ENCODE measurements at regions not wholly inside any gene's neighbourhood (a gene's known extent, or its start where the extent isn't known, plus 50 kb on each side); places are given as distances from the start of the nearest gene placed in this dataset.

GRCh38 chr5:109997161-109997560 is 307.4 kb downstream of the MAN2A1 start:
- Histone ChIP-seq H3K27me3 (no peaks in the 10 kb centered on the region), H3K4me1 (replicated peaks in 1 of 2) (no peaks in the 10 kb centered on the region), H3K4me3 (no peak overlapping the region), H3K36me3 (replicated peaks in 1 of 2) (no peaks in the 10 kb centered on the region), H3K9me3 (replicated peaks in 1 of 3) (no peaks in the 10 kb centered on the region), H3K27ac (no peak overlapping the region)
- WGBS, 4 donors, result 60 to 70% (median 69%) methylated on average over 3 of the region's 3 CpGs
- intact Hi-C loops (cut with DNase I), result no loop called here
- TF ChIP-seq POLR2A (IDR thresholded peaks at IDR 0.05) (no peak), CTCF (IDR thresholded peaks at IDR 0.05) (no peak)
- no peak for DNase-seq

- intact Hi-C loops (cut with DNase I), result no loop called here
Observed at GRCh38 chr5:109998208-109998607, 308.5 kb downstream of the MAN2A1 start.

GRCh38 chr5:109998726-109999125 is 309.0 kb downstream of the MAN2A1 start:
- intact Hi-C loops (cut with DNase I), result no loop called here
- Histone ChIP-seq H3K36me3 (replicated peaks in 1 of 2) (no peaks in the 10 kb centered on the region), H3K27me3 (no peaks in the 10 kb centered on the region), H3K27ac (no peak overlapping the region), H3K4me1 (replicated peaks in 1 of 2) (no peaks in the 10 kb centered on the region), H3K9me3 (replicated peaks in 1 of 3) (no peaks in the 10 kb centered on the region), H3K4me3 (no peak overlapping the region)
- no peak for DNase-seq
- TF ChIP-seq CTCF (IDR thresholded peaks at IDR 0.05) (no peak), POLR2A (IDR thresholded peaks at IDR 0.05) (no peak)
- 26 to 33% (median 31%) methylated on average over 2 of the region's 2 CpGs for WGBS, 4 donors

More at GRCh38 chr5:109998208-109998607, 308.5 kb downstream of the MAN2A1 start:
- no peak for TF ChIP-seq CTCF (IDR thresholded peaks at IDR 0.05)
- no peak for TF ChIP-seq POLR2A (IDR thresholded peaks at IDR 0.05)
- no peaks in the 10 kb centered on the region for H3K27me3 ChIP-seq
- no peaks in the 10 kb centered on the region for H3K36me3 ChIP-seq (replicated peaks in 1 of 2)
- no peak for DNase-seq
- H3K9me3 ChIP-seq (replicated peaks in 1 of 3), result no peaks in the 10 kb centered on the region
- no peaks in the 10 kb centered on the region for H3K4me1 ChIP-seq (replicated peaks in 1 of 2)
- no peak overlapping the region for H3K4me3 ChIP-seq
- no peak overlapping the region for H3K27ac ChIP-seq

GRCh38 chr5:110001648-110002047 is 311.9 kb downstream of the MAN2A1 start:
- H3K27ac ChIP-seq, result peak overlapping the region in 1 of 5 donors; percentile 49
- intact Hi-C loops (cut with DNase I), result no loop called here
- no peak for DNase-seq
- no peak overlapping the region for H3K4me3 ChIP-seq
- H3K9me3 ChIP-seq (replicated peaks in 1 of 3), result no peaks in the 10 kb centered on the region
- WGBS, 4 donors, result 81 to 86% (median 83%) methylated on average over 1 of the region's 1 CpG
- H3K36me3 ChIP-seq (replicated peaks in 1 of 2), result no peaks in the 10 kb centered on the region
- H3K4me1 ChIP-seq (replicated peaks in 1 of 2), result no peaks in the 10 kb centered on the region
- no peak for TF ChIP-seq POLR2A (IDR thresholded peaks at IDR 0.05)
- TF ChIP-seq CTCF (IDR thresholded peaks at IDR 0.05), result no peak
- H3K27me3 ChIP-seq, result no peaks in the 10 kb centered on the region

All from adrenal gland (tissue), 9 donors.